Stomach (tissue), 8 donors: ENCODE measurements at regions not wholly inside any gene's neighbourhood (a gene's known extent, or its start where the extent isn't known, plus 50 kb on each side); places are given as distances from the start of the nearest gene placed in this dataset.

Source experiments
- DNase-seq, 2 donors: peaks; one replicate each; pipeline versions ENCODE4 v3.0.0 to v3.0.0-alpha.2; 2013 to 2019
- H3K27ac ChIP-seq, 5 donors: fragments of 200-600 bp in 4 of 5; sonication (generic) in 4 of 5; one replicate each; pipeline ENCODE4 v1.5.1; 2013 to 2019; ENCODE audit warnings: mild to moderate bottlenecking in 1 of 5, moderate library complexity in 1 of 5
- H3K27me3 ChIP-seq, 3 donors: fragments of 200-600 bp; sonication (generic); one replicate each; pipeline ENCODE4 v1.5.1; 2017 to 2019; ENCODE audit warnings: mixed run types in 1 of 3
- H3K36me3 ChIP-seq, 4 donors: fragments of 200-600 bp; sonication (generic); 1 replicate in 3 of 4; 2 replicates in 1 of 4; pipeline ENCODE4 v1.5.1; 2016 to 2019
- H3K4me1 ChIP-seq, 4 donors: fragments of 200-600 bp; sonication (generic); one replicate each; pipeline ENCODE4 v1.5.1; 2016 to 2019
- H3K4me3 ChIP-seq, 4 donors: fragments of 200-600 bp; sonication (generic) in 3 of 4; one replicate each; pipeline ENCODE4 v1.5.1; 2016 to 2019; ENCODE audit warnings: mild to moderate bottlenecking in 1 of 4
- H3K9me3 ChIP-seq, 4 donors: fragments of 200-600 bp; sonication (generic); one replicate each; pipeline ENCODE4 v1.5.1; 2016 to 2019
- EP300 ChIP-seq: sonication (generic); formaldehyde crosslinking; IDR thresholded peaks from one replicate; pipeline ENCODE4 v1.6.1; 2017; ENCODE audit warnings: antibody characterized with exemption
- POLR2A ChIP-seq, 4 donors: fragments of 450-650 bp; IDR thresholded peaks; one replicate each; pipeline ENCODE4 v1.6.1; 2016; ENCODE audit warnings: antibody characterized with exemption in 4 of 4, control low read depth in 2 of 4, mild to moderate bottlenecking in 1 of 4, moderate library complexity in 1 of 4
- POLR2AphosphoS5 ChIP-seq, 3 donors: sonication (generic); formaldehyde crosslinking; IDR thresholded peaks; one replicate each; pipeline ENCODE4 v1.6.1; 2016; ENCODE audit warnings: antibody characterized with exemption in 3 of 3
- WGBS, 5 donors: extraction: QIAGEN DNeasy Blood & Tissue Kit in 3 of 5; methylation state at CpG; one replicate each; pipeline versions ENCODE4 v1.1.5 to v1.1.7; 2013 to 2018; 5-methylcytosine and 5-hydroxymethylcytosine counted together
- intact Hi-C: fragments of 100-400 bp; cut with DNase I; formaldehyde crosslinking; loops from one replicate; pipeline ENCODE4 v1.15.1; 2023; ENCODE audit warnings: low total_unique reads
- TF ChIP-seq, protein P1 (sequence below), 7 experiments: fragments of 450-650 bp in 4 of 7; fragments of 200-600 bp in 3 of 7; sonication (generic) in 3 of 7; IDR thresholded peaks; one replicate each; pipeline ENCODE4 v1.5.1; 2016 to 2019; ENCODE audit warnings: antibody characterized with exemption in 7 of 7, control low read depth in 2 of 7, mild to moderate bottlenecking in 1 of 7
- donor health status: healthy with polysubstance abuse.
- donor health status: Bipolar disorder and iron deficiency.
- donor health status: healthy.

DNA sequence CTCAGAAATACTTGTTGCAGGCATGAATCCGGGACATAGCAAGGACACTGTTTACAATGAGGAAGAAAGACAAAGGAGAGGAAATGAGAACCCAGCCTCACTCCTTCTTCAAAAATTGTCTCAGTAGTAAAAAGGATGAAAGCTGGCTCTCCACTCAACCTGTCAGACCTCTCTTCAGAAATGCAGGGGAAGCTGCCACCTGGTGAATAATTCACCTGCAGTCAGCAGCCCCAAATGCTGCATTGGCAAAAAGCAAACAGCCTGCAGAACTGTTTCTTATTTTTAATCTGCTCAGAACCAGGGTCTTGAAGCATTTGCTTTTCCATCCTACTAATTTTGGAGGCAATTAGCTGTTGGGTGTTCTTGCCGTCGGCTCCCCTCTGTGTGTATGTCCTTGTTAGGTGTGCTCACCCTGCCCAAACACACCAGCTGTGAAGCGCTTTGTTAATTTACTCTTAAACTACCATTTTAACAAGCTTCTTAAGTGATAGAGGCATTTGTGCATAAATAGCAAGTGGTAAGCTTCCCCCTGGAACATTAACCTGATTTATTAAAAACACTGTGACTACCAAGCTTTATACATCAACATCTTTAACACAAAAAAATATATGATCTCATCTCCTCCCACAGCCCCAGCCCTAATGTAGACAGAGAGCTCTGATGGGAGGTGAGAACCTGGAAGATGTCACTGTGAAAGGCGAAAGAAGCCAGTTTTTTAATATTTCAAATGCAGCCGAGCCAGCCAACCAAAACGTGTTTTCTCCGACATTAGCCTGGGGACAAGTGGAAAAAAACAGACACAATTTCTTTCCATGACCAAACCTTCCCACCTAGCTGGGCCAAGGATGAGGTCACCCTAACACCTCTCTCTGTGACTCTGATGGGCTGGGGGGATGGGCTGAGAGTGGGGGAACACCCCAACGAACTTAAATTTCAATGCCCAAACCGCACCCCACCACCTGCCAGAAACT is 451.0 kb upstream of the SULF2 start:
- H3K9me3 ChIP-seq, result peaks cover 0 to 5% (median 2%) of the 10 kb centered on the region in 4 donors
- H3K27me3 ChIP-seq, result no peaks in the 10 kb centered on the region
- TF ChIP-seq, protein P1, sequence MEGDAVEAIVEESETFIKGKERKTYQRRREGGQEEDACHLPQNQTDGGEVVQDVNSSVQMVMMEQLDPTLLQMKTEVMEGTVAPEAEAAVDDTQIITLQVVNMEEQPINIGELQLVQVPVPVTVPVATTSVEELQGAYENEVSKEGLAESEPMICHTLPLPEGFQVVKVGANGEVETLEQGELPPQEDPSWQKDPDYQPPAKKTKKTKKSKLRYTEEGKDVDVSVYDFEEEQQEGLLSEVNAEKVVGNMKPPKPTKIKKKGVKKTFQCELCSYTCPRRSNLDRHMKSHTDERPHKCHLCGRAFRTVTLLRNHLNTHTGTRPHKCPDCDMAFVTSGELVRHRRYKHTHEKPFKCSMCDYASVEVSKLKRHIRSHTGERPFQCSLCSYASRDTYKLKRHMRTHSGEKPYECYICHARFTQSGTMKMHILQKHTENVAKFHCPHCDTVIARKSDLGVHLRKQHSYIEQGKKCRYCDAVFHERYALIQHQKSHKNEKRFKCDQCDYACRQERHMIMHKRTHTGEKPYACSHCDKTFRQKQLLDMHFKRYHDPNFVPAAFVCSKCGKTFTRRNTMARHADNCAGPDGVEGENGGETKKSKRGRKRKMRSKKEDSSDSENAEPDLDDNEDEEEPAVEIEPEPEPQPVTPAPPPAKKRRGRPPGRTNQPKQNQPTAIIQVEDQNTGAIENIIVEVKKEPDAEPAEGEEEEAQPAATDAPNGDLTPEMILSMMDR (IDR thresholded peaks at IDR 0.05), result no peak
- TF ChIP-seq POLR2A (IDR thresholded peaks at IDR 0.05) (no peak), POLR2AphosphoS5 (IDR thresholded peaks at IDR 0.05) (peak in 1 of 3 donors; percentile 51), EP300 (no peak)
- no peaks in the 10 kb centered on the region for H3K36me3 ChIP-seq
- peaks cover 0 to 8% (median 0%) of the 10 kb centered on the region in 4 donors for H3K4me1 ChIP-seq
- WGBS, 5 donors, result 53 to 66% (median 56%) methylated on average over 10 of the region's 10 CpGs
- intact Hi-C loops, result no loop called here
- H3K4me3 ChIP-seq, result no peak overlapping the region
- DNase-seq, result peak in 1 of 2 donors; percentile 75
- peak overlapping the region in 1 of 5 donors; percentile 66 for H3K27ac ChIP-seq

DNA sequence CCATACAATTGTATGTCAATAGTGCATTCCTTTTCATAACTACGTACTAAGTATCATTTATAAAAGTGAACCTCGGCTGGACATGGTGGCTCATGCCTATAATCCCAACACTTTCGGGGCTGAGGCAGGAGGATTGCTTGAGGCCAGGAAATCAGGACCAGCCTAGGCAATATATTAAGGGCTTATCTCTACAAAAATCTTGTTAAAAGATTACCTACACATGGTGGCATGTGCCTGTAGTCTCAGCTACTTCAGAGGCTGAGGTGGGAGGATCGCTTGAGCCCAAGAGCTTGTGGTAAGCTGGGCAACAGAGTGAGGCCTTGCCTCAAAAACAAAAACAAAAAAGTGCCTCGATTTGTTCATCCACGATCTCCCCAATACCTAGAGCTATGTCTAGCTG is 449.7 kb upstream of the SULF2 start:
- intact Hi-C loops, result no loop called here
- WGBS, 5 donors, result 78 to 92% (median 92%) methylated on average over 6 of the region's 6 CpGs
- H3K4me1 ChIP-seq, result peaks cover 0 to 8% (median 0%) of the 10 kb centered on the region in 4 donors
- peaks cover 0 to 16% (median 9%) of the 10 kb centered on the region in 4 donors for H3K9me3 ChIP-seq
- H3K27ac ChIP-seq, result no peak overlapping the region
- no peaks in the 10 kb centered on the region for H3K36me3 ChIP-seq
- no peak for DNase-seq
- no peak overlapping the region for H3K4me3 ChIP-seq
- H3K27me3 ChIP-seq, result no peaks in the 10 kb centered on the region
- TF ChIP-seq EP300 (no peak), POLR2AphosphoS5 (IDR thresholded peaks at IDR 0.05) (no peak), POLR2A (IDR thresholded peaks at IDR 0.05) (no peak)
- TF ChIP-seq, protein P1 (IDR thresholded peaks at IDR 0.05), result no peak

DNA sequence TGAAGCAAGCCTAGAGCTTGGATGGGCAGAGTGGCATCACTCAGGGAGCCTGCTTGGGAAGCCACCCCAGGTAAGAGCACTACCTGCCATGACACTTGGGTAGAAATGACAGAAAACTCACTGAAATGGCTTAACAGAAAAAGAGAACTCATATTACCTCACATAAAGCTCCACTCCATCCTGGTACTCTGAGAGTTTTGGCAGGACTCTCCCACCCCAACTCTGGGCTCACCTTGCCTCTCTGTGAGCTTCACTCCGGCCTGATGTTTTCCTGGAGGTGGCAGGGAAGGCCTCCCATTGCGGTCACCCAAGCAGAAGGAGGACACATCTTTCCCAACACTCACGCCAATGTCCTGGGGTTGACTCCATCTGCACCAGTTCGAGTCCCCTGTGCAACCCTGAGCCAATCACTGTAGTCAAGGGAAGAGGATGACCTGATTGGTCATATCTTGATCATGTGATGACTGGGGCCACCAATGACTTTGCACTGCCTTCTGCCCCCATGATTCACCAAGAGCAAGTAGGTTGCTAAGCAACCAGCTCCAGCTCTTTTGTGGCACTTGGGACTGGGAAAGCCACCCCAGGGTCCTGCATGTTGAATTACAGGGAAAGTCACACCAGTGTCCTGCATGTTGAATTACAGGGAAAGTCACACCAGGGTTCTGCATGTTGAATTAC is 446.1 kb upstream of the SULF2 start:
- Histone ChIP-seq H3K27ac (no peak overlapping the region), H3K4me3 (no peak overlapping the region), H3K36me3 (no peaks in the 10 kb centered on the region), H3K9me3 (peaks cover 0 to 16% (median 9%) of the 10 kb centered on the region in 4 donors), H3K4me1 (peaks cover 0 to 7% (median 0%) of the 10 kb centered on the region in 4 donors), H3K27me3 (no peaks in the 10 kb centered on the region)
- WGBS, 5 donors, result 83 to 98% (median 92%) methylated on average over 4 of the region's 4 CpGs
- TF ChIP-seq POLR2A (IDR thresholded peaks at IDR 0.05), result no peak
- TF ChIP-seq, protein P1 (IDR thresholded peaks at IDR 0.05), result no peak
- no peak for TF ChIP-seq POLR2AphosphoS5 (IDR thresholded peaks at IDR 0.05)
- no peak for TF ChIP-seq EP300
- DNase-seq, result no peak
- intact Hi-C loops, result no loop called here

DNA sequence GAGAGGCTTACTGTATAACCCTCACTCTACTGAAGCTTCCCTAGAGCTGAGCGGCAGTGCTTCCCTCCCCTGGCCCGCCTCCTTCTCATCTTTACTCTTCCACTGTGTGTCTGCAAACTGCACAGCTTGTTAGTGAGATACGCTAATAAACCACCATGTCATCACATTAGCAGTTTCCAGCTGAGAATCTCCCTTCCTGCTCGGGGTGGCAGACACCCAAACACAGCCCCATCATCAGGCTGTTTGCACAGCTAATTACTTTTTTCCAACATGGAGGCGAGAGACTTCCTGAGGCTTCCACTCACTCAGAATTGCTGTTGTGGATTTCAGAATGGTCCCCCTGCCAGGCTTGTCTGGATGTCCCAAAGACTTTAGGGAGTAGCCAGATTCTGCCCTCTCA is 444.9 kb upstream of the SULF2 start:
- intact Hi-C loops, result no loop called here
- no peak for TF ChIP-seq EP300
- TF ChIP-seq POLR2A (IDR thresholded peaks at IDR 0.05), result no peak
- WGBS, 5 donors, result 59 to 79% (median 68%) methylated on average over 5 of the region's 5 CpGs
- no peak overlapping the region for H3K27ac ChIP-seq
- no peaks in the 10 kb centered on the region for H3K27me3 ChIP-seq
- H3K4me1 ChIP-seq, result no peaks in the 10 kb centered on the region
- peaks cover 0 to 16% (median 9%) of the 10 kb centered on the region in 4 donors for H3K9me3 ChIP-seq
- no peak overlapping the region for H3K4me3 ChIP-seq
- H3K36me3 ChIP-seq, result no peaks in the 10 kb centered on the region
- no peak for DNase-seq
